AG09309 (cell line): ENCODE measurements at regions not wholly inside any gene's neighbourhood (a gene's known extent, or its start where the extent isn't known, plus 50 kb on each side); places are given as distances from the start of the nearest gene placed in this dataset.
A peak's percentile ranks its signal among the peaks of the same experiment; 100 is the strongest.

ENCODE experiments used
- DNase-seq: peaks from one replicate; pipeline ENCODE4 v3.0.0-alpha.2; 2010; ENCODE audit warnings: low read depth
- H3K4me3 ChIP-seq: 2 replicates; pipeline ENCODE4 v1.5.1; 2011; ENCODE audit warnings: mild to moderate bottlenecking, low read depth, low read length, moderate library complexity; ENCODE audit not compliant: control insufficient read depth
- CTCF ChIP-seq: IDR thresholded peaks from 2 replicates; pipeline ENCODE4 v1.5.1; 2011; ENCODE audit warnings: mild to moderate bottlenecking, low read depth, low read length, inconsistent platforms; ENCODE audit not compliant: insufficient read depth, control insufficient read depth; ENCODE audit errors: missing control alignments

- TF ChIP-seq CTCF, result no peak
- no peak overlapping the region for H3K4me3 ChIP-seq
- DNase-seq, result no peak
These were observed 121.3 kb downstream of the FHIP1A start for GRCh38 chr4:151530230-151530629.

GRCh38 chr4:151530783-151531182 is 121.8 kb downstream of the FHIP1A start:
- no peak overlapping the region for H3K4me3 ChIP-seq
- no peak for DNase-seq
- peak; percentile 34 for TF ChIP-seq CTCF

GRCh38 chr4:151532001-151532708 is 123.2 kb downstream of the FHIP1A start:
- H3K4me3 ChIP-seq, result no peak overlapping the region
- no peak for TF ChIP-seq CTCF
- DNase-seq, result no peak

GRCh38 chr4:151534195-151534594 is 125.2 kb downstream of the FHIP1A start:
- no peak overlapping the region for H3K4me3 ChIP-seq
- TF ChIP-seq CTCF, result no peak
- no peak for DNase-seq

GRCh38 chr4:151535366-151535765 is 126.4 kb downstream of the FHIP1A start:
- TF ChIP-seq CTCF, result no peak
- no peak for DNase-seq
- H3K4me3 ChIP-seq, result no peak overlapping the region

GRCh38 chr4:151537687-151538086 is 128.7 kb downstream of the FHIP1A start:
- no peak for DNase-seq

More at GRCh38 chr4:151537687-151538086, 128.7 kb downstream of the FHIP1A start:
- no peak overlapping the region for H3K4me3 ChIP-seq
- TF ChIP-seq CTCF, result no peak
